OCI-M1 (cell line): ENCODE measurements at regions not wholly inside any gene's neighbourhood (a gene's known extent, or its start where the extent isn't known, plus 50 kb on each side); places are given as distances from the start of the nearest gene placed in this dataset.
"Not testable (repeated sequence)": the region's sequence is repeated elsewhere in the genome, so short reads cannot be mapped to it uniquely, and the experiment has no call there.

Source experiments
- DNase-seq: peaks from one replicate; lab custom pipeline; 2025; lab: John Stamatoyannopoulos, UW

GRCh38 chr16:32116533-32116932, 136.6 kb upstream of the TP53TG3D start:
- DNase-seq, result not testable (repeated sequence)

DNA sequence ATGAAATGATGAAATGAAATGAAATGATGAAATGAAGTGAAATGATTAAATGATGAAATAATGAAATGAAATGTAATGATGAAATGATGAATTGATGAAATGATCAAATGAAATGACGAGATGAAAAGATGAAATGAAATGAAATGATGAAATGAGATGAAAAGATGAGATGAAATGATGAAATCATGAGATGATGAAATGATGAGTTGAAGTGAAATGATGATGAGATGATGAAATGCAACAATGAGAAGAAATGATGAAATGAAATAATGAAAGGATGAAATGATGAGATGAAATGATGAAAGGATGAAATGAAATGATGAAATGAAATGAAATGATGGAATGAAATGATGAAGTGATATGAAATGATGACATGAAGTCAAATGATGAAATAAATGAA, 132.7 kb upstream of the TP53TG3D start:
- DNase-seq, result not testable (repeated sequence)

- not testable (repeated sequence) for DNase-seq
These were observed 132.3 kb upstream of the TP53TG3D start for GRCh38 chr16:32120779-32121178.

GRCh38 chr16:32121273-32121900, 131.7 kb upstream of the TP53TG3D start:
- DNase-seq, result not testable (repeated sequence)

DNA sequence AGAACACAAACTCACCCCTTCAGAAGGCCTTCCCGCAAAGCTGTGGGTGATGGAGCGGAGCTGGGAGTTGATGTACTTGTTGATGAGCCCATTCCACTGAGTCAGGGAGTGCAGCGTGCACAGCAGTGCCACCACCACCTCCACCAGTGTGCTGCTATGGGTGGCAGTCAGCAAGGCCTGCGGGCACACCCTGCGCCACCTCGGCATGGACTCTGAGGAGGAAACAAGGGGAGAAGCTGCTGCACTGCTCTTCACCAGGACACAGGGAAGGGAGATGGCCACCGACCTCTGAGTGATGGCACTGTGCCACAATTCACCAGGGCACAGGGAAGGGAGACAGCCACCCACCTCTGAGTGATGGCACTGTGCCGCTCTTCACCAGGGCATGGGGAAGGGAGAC, 100.7 kb upstream of the TP53TG3D start:
- DNase-seq, result not testable (repeated sequence)

DNA sequence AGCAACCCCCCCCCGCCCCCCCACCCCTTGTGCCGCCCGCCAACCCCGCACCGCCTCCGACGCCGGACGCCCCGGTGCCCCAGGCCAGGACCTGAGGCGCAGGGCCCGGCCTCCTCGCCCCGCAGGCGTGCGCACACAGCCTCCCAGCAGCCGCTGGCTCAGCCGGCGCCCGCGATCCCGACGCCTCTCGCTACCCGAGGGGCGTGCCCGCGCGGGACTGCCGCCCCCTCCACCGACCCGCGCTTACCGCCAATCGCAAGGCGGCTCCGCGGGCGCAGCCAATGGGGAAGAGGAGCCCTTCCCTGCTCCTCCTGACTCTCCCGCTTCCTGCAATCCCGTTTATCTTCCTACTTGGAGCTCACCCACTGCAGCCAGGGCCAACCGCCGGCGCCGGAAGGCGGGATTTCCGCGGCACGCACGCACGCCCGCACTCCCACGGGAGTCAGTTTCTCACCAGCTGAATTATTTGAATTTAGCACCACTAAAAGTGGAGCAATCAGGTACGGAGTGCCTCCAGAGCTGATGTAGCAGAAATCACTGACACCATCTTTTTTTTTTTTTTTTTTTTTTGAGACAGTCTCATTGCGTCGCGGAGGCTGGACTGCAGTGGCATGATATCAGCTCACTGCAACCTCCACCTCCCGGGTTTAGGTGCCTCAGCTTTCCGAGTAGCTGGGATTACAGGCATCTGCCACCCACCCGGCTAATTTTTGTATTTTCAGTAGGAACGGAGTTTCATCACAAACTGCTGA, 65.0 kb upstream of the TP53TG3D start:
- DNase-seq, result not testable (repeated sequence)

DNA sequence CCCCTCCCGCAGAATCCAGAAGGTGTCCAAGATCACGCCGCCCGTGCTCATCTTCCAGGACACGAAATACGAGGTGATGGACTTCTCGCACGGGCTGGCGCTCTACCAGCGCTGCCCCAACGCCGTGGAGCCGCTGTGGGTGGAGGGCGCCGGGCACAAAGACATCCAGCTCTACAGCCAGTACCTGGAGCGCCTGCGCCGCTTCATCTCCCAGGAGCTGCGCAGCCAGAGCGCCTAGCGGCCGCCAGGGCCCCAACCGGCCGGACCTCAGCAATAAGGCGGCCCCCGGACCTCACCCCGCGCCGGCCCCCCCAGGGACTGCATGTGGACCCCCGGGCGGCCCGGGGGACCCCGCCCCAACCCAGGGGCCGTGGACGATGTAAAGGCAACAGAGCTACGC, 50.5 kb upstream of the TP53TG3D start:
- not testable (repeated sequence) for DNase-seq
